ENCODE measurements at regions not wholly inside any gene's neighbourhood (a gene's known extent, or its start where the extent isn't known, plus 50 kb on each side); places are given as distances from the start of the nearest gene placed in this dataset.

DNA sequence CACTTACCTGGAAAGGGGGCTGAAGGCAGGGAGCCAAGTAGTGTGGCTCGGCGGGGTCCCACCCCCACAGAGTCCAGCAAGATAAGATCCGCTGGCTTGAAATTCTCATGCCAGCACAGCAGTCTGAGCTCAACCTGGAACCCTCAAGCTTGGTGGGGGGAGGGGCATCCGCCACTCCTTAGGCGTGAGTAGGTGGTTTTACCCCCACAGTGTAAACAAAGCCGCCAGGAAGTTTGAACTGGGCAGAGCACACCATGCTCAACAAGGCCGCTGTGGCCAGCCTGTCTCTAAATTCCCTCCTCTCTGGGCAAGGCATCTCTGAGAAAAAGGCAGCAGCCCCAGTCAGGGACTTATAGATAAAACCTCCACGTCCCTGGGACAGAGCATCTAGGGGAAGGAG, 156.3 kb downstream of the KBTBD8 start:
- no peak for TF ChIP-seq EZH2 (IDR thresholded peaks at IDR 0.05; ENCODE audit: borderline replicate concordance, insufficient read depth, low read depth, low read length, poor library complexity, severe bottlenecking)
- TF ChIP-seq, protein P1, sequence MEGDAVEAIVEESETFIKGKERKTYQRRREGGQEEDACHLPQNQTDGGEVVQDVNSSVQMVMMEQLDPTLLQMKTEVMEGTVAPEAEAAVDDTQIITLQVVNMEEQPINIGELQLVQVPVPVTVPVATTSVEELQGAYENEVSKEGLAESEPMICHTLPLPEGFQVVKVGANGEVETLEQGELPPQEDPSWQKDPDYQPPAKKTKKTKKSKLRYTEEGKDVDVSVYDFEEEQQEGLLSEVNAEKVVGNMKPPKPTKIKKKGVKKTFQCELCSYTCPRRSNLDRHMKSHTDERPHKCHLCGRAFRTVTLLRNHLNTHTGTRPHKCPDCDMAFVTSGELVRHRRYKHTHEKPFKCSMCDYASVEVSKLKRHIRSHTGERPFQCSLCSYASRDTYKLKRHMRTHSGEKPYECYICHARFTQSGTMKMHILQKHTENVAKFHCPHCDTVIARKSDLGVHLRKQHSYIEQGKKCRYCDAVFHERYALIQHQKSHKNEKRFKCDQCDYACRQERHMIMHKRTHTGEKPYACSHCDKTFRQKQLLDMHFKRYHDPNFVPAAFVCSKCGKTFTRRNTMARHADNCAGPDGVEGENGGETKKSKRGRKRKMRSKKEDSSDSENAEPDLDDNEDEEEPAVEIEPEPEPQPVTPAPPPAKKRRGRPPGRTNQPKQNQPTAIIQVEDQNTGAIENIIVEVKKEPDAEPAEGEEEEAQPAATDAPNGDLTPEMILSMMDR (IDR thresholded peaks at IDR 0.05), result no peak
